Gastroesophageal sphincter (tissue), 4 donors: ENCODE measurements at regions not wholly inside any gene's neighbourhood (a gene's known extent, or its start where the extent isn't known, plus 50 kb on each side); places are given as distances from the start of the nearest gene placed in this dataset.

Experiments
- ATAC-seq: fragments of 150-250 bp; one replicate; pipeline ENCODE4 v1.9.1; 2016; ENCODE audit warnings: mild to moderate bottlenecking, moderate library complexity
- H3K27ac ChIP-seq, 4 donors: fragments of 200-600 bp; sonication (generic) in 3 of 4; 1 replicate in 3 of 4; 2 replicates in 1 of 4; pipeline ENCODE4 v1.5.1; 2016 to 2019
- H3K27me3 ChIP-seq: fragments of 200-600 bp; sonication (generic); one replicate; pipeline ENCODE4 v1.5.1; 2019
- H3K36me3 ChIP-seq, 2 donors: fragments of 200-600 bp; sonication (generic); one replicate each; pipeline ENCODE4 v1.5.1; 2019; ENCODE audit warnings: control low read depth in 1 of 2
- H3K4me1 ChIP-seq, 3 donors: fragments of 200-600 bp; sonication (generic); 1 replicate in 2 of 3; 2 replicates in 1 of 3; pipeline ENCODE4 v1.5.1; 2016 to 2019; ENCODE audit warnings: control low read depth in 2 of 3
- H3K4me3 ChIP-seq, 2 donors: fragments of 200-600 bp; sonication (generic); one replicate each; pipeline ENCODE4 v1.5.1; 2019; ENCODE audit warnings: mild to moderate bottlenecking in 1 of 2, moderate library complexity in 1 of 2
- H3K9me3 ChIP-seq, 3 donors: fragments of 200-600 bp; sonication (generic); one replicate each; pipeline ENCODE4 v1.5.1; 2017 to 2019; ENCODE audit warnings: control low read depth in 2 of 3
- CTCF ChIP-seq, 4 experiments: fragments of 200-600 bp in 2 of 4; fragments of 450-650 bp in 2 of 4; sonication (generic) in 1 of 4; IDR thresholded peaks; one replicate each; pipeline ENCODE4 v1.5.1; 2017 to 2019; ENCODE audit warnings: antibody characterized with exemption in 4 of 4, mild to moderate bottlenecking in 2 of 4, moderate library complexity in 2 of 4
- EP300 ChIP-seq: sonication (generic); formaldehyde crosslinking; IDR thresholded peaks from one replicate; pipeline ENCODE4 v1.6.1; 2017; ENCODE audit warnings: antibody characterized with exemption, mild to moderate bottlenecking
- POLR2A ChIP-seq, 2 donors: fragments of 450-650 bp; IDR thresholded peaks; one replicate each; pipeline ENCODE4 v1.6.1; 2017; ENCODE audit warnings: antibody characterized with exemption in 2 of 2, mild to moderate bottlenecking in 2 of 2, moderate library complexity in 1 of 2
- POLR2AphosphoS5 ChIP-seq: sonication (generic); formaldehyde crosslinking; IDR thresholded peaks from one replicate; pipeline ENCODE4 v1.6.1; 2017; ENCODE audit warnings: antibody characterized with exemption
- WGBS, 2 donors: methylation state at CpG; one replicate each; pipeline ENCODE4 v1.1.5; 2018; ENCODE audit warnings: low coverage in 1 of 2; 5-methylcytosine and 5-hydroxymethylcytosine counted together

- WGBS, 2 donors: 60 to 69% methylated on average over 1 to 2 of the region's 3 CpGs
- H3K4me1 ChIP-seq: no peaks in the 10 kb centered on the region
- TF ChIP-seq CTCF (IDR thresholded peaks at IDR 0.05) (no peak), EP300 (no peak), POLR2A (IDR thresholded peaks at IDR 0.05) (no peak), POLR2AphosphoS5 (no peak)
- ATAC-seq: peak; percentile 41
- no peaks in the 10 kb centered on the region for H3K9me3 ChIP-seq
- no peaks in the 10 kb centered on the region for H3K27me3 ChIP-seq
- H3K27ac ChIP-seq: no peak overlapping the region
- H3K36me3 ChIP-seq: no peaks in the 10 kb centered on the region
- H3K4me3 ChIP-seq: no peak overlapping the region
These were observed 94.5 kb upstream of the EOLA2 start for GRCh38 chrX:150032742-150033141.

GRCh38 chrX:150034788-150035187 lies 96.5 kb upstream of the EOLA2 start:
- ATAC-seq: no peak
- Histone ChIP-seq H3K4me1 (no peaks in the 10 kb centered on the region), H3K36me3 (no peaks in the 10 kb centered on the region), H3K9me3 (no peaks in the 10 kb centered on the region), H3K27ac (no peak overlapping the region), H3K4me3 (no peak overlapping the region), H3K27me3 (no peaks in the 10 kb centered on the region)
- 56 to 100% methylated on average over 2 of the region's 2 CpGs for WGBS, 2 donors
- TF ChIP-seq CTCF (IDR thresholded peaks at IDR 0.05): no peak

- no peak overlapping the region for H3K4me3 ChIP-seq
- WGBS, 2 donors: 58 to 66% methylated on average over 2 of the region's 2 CpGs
- H3K36me3 ChIP-seq: no peaks in the 10 kb centered on the region
- H3K9me3 ChIP-seq: no peaks in the 10 kb centered on the region
- no peak overlapping the region for H3K27ac ChIP-seq
- H3K4me1 ChIP-seq: no peaks in the 10 kb centered on the region
- no peak for ATAC-seq
- no peaks in the 10 kb centered on the region for H3K27me3 ChIP-seq
- TF ChIP-seq EP300 (no peak), CTCF (IDR thresholded peaks at IDR 0.05) (no peak), POLR2AphosphoS5 (no peak), POLR2A (IDR thresholded peaks at IDR 0.05) (no peak)
These were observed 97.2 kb upstream of the EOLA2 start for GRCh38 chrX:150035531-150035930.

- ATAC-seq: no peak
- H3K27me3 ChIP-seq: no peaks in the 10 kb centered on the region
- WGBS, 2 donors: 20 to 58% methylated on average over 2 of the region's 2 CpGs
- H3K36me3 ChIP-seq: no peaks in the 10 kb centered on the region
- no peaks in the 10 kb centered on the region for H3K9me3 ChIP-seq
- H3K4me3 ChIP-seq: no peak overlapping the region
- TF ChIP-seq POLR2A (IDR thresholded peaks at IDR 0.05): no peak
- no peak for TF ChIP-seq POLR2AphosphoS5
- no peak for TF ChIP-seq EP300
- TF ChIP-seq CTCF (IDR thresholded peaks at IDR 0.05): no peak
- no peaks in the 10 kb centered on the region for H3K4me1 ChIP-seq
- no peak overlapping the region for H3K27ac ChIP-seq
These were observed 97.9 kb upstream of the EOLA2 start for GRCh38 chrX:150036181-150036580.

- Histone ChIP-seq H3K27me3 (no peaks in the 10 kb centered on the region), H3K36me3 (no peaks in the 10 kb centered on the region), H3K9me3 (no peaks in the 10 kb centered on the region), H3K4me3 (no peak overlapping the region), H3K27ac (no peak overlapping the region), H3K4me1 (no peaks in the 10 kb centered on the region)
- 80 to 88% methylated on average over 3 of the region's 3 CpGs for WGBS, 2 donors
- no peak for TF ChIP-seq POLR2AphosphoS5
- TF ChIP-seq EP300: no peak
- no peak for TF ChIP-seq CTCF (IDR thresholded peaks at IDR 0.05)
- no peak for TF ChIP-seq POLR2A (IDR thresholded peaks at IDR 0.05)
- no peak for ATAC-seq
These were observed 98.3 kb upstream of the EOLA2 start for GRCh38 chrX:150036641-150037040.
